WERI-Rb-1 (cell line): ENCODE measurements at regions not wholly inside any gene's neighbourhood (a gene's known extent, or its start where the extent isn't known, plus 50 kb on each side); places are given as distances from the start of the nearest gene placed in this dataset.

Experiments
- DNase-seq: peaks from one replicate; pipeline ENCODE4 v3.0.0-alpha.2; 2020
- H3K27ac ChIP-seq: fragments of 250-450 bp; sonication (Bioruptor Pico); 2 replicates; pipeline ENCODE4 v1.5.1; 2020; ENCODE audit warnings: mild to moderate bottlenecking, moderate library complexity
- H3K27me3 ChIP-seq: fragments of 250-450 bp; sonication (Bioruptor Pico); 2 replicates; pipeline ENCODE4 v1.5.1; 2021; ENCODE audit warnings: mild to moderate bottlenecking, low read depth, moderate library complexity; ENCODE audit not compliant: insufficient read depth, severe bottlenecking
- H3K36me3 ChIP-seq: fragments of 250-450 bp; sonication (Bioruptor Pico); 2 replicates; pipeline ENCODE4 v1.5.1; 2020; ENCODE audit warnings: mild to moderate bottlenecking, moderate library complexity
- H3K4me3 ChIP-seq: 2 replicates; pipeline ENCODE4 v1.5.1; 2011; ENCODE audit warnings: low read depth, mild to moderate bottlenecking, control low read depth, low read length
- H3K9me3 ChIP-seq: fragments of 250-450 bp; sonication (Bioruptor Pico); 2 replicates; pipeline ENCODE4 v1.5.1; 2021; ENCODE audit warnings: mild to moderate bottlenecking, moderate library complexity; ENCODE audit not compliant: severe bottlenecking
- CTCF ChIP-seq: IDR thresholded peaks from 2 replicates; pipeline ENCODE4 v1.5.1; 2011; ENCODE audit warnings: low read depth, mild to moderate bottlenecking, control low read depth, inconsistent platforms, low read length

GRCh38 chr7:47188653-47189315 is 393.1 kb downstream of the TNS3 start:
- Histone ChIP-seq H3K9me3 (no peaks in the 10 kb centered on the region), H3K27ac (no peak overlapping the region), H3K27me3 (no peaks in the 10 kb centered on the region), H3K36me3 (no peaks in the 10 kb centered on the region), H3K4me3 (no peak overlapping the region)
- TF ChIP-seq CTCF = no peak
- DNase-seq = no peak

- no peak for TF ChIP-seq CTCF
These were observed 393.8 kb downstream of the TNS3 start for GRCh38 chr7:47188136-47188535.

GRCh38 chr7:47186316-47186715 is 395.6 kb downstream of the TNS3 start:
- no peak for TF ChIP-seq CTCF
- Histone ChIP-seq H3K27ac (no peak overlapping the region), H3K36me3 (no peaks in the 10 kb centered on the region), H3K4me3 (no peak overlapping the region), H3K9me3 (no peaks in the 10 kb centered on the region), H3K27me3 (no peaks in the 10 kb centered on the region)
- DNase-seq = no peak

More at GRCh38 chr7:47188136-47188535, 393.8 kb downstream of the TNS3 start:
- Histone ChIP-seq H3K27ac (no peak overlapping the region), H3K36me3 (no peaks in the 10 kb centered on the region), H3K9me3 (no peaks in the 10 kb centered on the region), H3K4me3 (no peak overlapping the region), H3K27me3 (no peaks in the 10 kb centered on the region)
- DNase-seq = no peak

DNA sequence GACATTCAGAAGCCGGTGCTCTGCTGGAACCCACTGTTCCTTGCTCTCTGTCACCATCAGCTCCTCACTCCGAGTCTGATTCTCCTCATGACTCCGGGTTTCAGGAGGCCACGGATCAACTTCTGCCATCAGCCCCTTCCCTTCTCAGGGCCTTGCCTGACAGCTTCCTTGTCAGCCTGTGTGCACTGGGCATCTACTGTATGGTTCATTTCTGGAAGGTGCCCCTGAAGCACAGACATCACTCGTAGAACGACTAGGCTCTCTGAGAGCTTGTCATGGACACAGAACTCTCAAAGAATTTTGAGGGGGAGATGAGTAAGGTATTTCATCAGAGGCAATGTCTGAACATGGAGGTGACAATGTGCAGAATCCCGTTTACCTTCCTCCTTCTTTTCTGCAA is 396.1 kb downstream of the TNS3 start:
- Histone ChIP-seq H3K27ac (no peak overlapping the region), H3K9me3 (no peaks in the 10 kb centered on the region), H3K27me3 (no peaks in the 10 kb centered on the region), H3K4me3 (no peak overlapping the region), H3K36me3 (no peaks in the 10 kb centered on the region)
- no peak for DNase-seq
- TF ChIP-seq CTCF = no peak

- H3K36me3 ChIP-seq = no peaks in the 10 kb centered on the region
- no peak overlapping the region for H3K27ac ChIP-seq
- TF ChIP-seq CTCF = no peak
- H3K27me3 ChIP-seq = no peaks in the 10 kb centered on the region
- DNase-seq = no peak
- no peak overlapping the region for H3K4me3 ChIP-seq
- H3K9me3 ChIP-seq = no peaks in the 10 kb centered on the region
These were observed 396.7 kb downstream of the TNS3 start for GRCh38 chr7:47185170-47185569.
